ENCODE measurements at regions not wholly inside any gene's neighbourhood (a gene's known extent, or its start where the extent isn't known, plus 50 kb on each side); places are given as distances from the start of the nearest gene placed in this dataset.

GRCh38 chr2:145715601-145716000 is 1195.7 kb upstream of the ZEB2 start:
- no peak for ATAC-seq

GRCh38 chr2:145710303-145710702 is 1190.4 kb upstream of the ZEB2 start:
- TF ChIP-seq ZFP30 (CRISPR knock-in tag; IDR thresholded peaks at IDR 0.05) (no peak), ESRRG (CRISPR knock-in tag; IDR thresholded peaks at IDR 0.05) (no peak), ZNF565 (CRISPR knock-in tag; conservative IDR thresholded peaks at IDR 0.05; ENCODE audit: low read depth) (no peak), TSHZ2 (CRISPR knock-in tag; IDR thresholded peaks at IDR 0.05) (no peak)

More at GRCh38 chr2:145715601-145716000, 1195.7 kb upstream of the ZEB2 start:
- TF ChIP-seq POU6F1 (CRISPR knock-in tag; IDR thresholded peaks at IDR 0.05; ENCODE audit: borderline replicate concordance, low read depth) (no peak), ISL1 (CRISPR knock-in tag; IDR thresholded peaks at IDR 0.05) (peak; percentile 48; the same call in 1 of the 2 replicates)

GRCh38 chr2:145702305-145702704 is 1182.4 kb upstream of the ZEB2 start:
- no peak for TF ChIP-seq TOX (CRISPR knock-in tag; IDR thresholded peaks at IDR 0.05; ENCODE audit: borderline replicate concordance)
- no peak for ATAC-seq

More at GRCh38 chr2:145710303-145710702, 1190.4 kb upstream of the ZEB2 start:
- ATAC-seq: no peak

GRCh38 chr2:145692971-145693478 is 1173.1 kb upstream of the ZEB2 start:
- ATAC-seq: no peak
- no peak for TF ChIP-seq ZNF565 (CRISPR knock-in tag; conservative IDR thresholded peaks at IDR 0.05; ENCODE audit: low read depth)
- no peak for TF ChIP-seq PPARA (CRISPR knock-in tag; IDR thresholded peaks at IDR 0.05; ENCODE audit: borderline replicate concordance)
- TF ChIP-seq ZFP3 (CRISPR knock-in tag; IDR thresholded peaks at IDR 0.05): no peak
- TF ChIP-seq ZFP30 (CRISPR knock-in tag; IDR thresholded peaks at IDR 0.05): no peak
- no peak for TF ChIP-seq ESRRG (CRISPR knock-in tag; IDR thresholded peaks at IDR 0.05)
- no peak for TF ChIP-seq CREB5 (CRISPR knock-in tag; IDR thresholded peaks at IDR 0.05; ENCODE audit: low read depth)
- TF ChIP-seq CSDC2 (CRISPR knock-in tag; IDR thresholded peaks at IDR 0.05): no peak
- TF ChIP-seq ZC3H10 (CRISPR knock-in tag; IDR thresholded peaks at IDR 0.05): no peak
- TF ChIP-seq TCF4 (CRISPR knock-in tag; IDR thresholded peaks at IDR 0.05; ENCODE audit: borderline replicate concordance): no peak
- no peak for TF ChIP-seq ISL1 (CRISPR knock-in tag; IDR thresholded peaks at IDR 0.05)
- TF ChIP-seq ZNF8 (CRISPR knock-in tag; IDR thresholded peaks at IDR 0.05): no peak
- no peak for TF ChIP-seq OSR1 (CRISPR knock-in tag; IDR thresholded peaks at IDR 0.05)
- TF ChIP-seq BACH2 (CRISPR knock-in tag; IDR thresholded peaks at IDR 0.05; ENCODE audit: borderline replicate concordance): no peak
- TF ChIP-seq ZNF70 (CRISPR knock-in tag; IDR thresholded peaks at IDR 0.05): no peak
- no peak for TF ChIP-seq SNAI2 (CRISPR knock-in tag; IDR thresholded peaks at IDR 0.05)
- TF ChIP-seq POU6F1 (CRISPR knock-in tag; IDR thresholded peaks at IDR 0.05; ENCODE audit: borderline replicate concordance, low read depth): no peak

GRCh38 chr2:145691659-145692058 is 1171.7 kb upstream of the ZEB2 start:
- no peak for ATAC-seq
- TF ChIP-seq ISL1 (CRISPR knock-in tag; IDR thresholded peaks at IDR 0.05) (no peak), OSR1 (CRISPR knock-in tag; IDR thresholded peaks at IDR 0.05) (no peak), ZNF565 (CRISPR knock-in tag; conservative IDR thresholded peaks at IDR 0.05; ENCODE audit: low read depth) (no peak), CSRNP3 (CRISPR knock-in tag; IDR thresholded peaks at IDR 0.05) (no peak), TSHZ2 (CRISPR knock-in tag; IDR thresholded peaks at IDR 0.05) (no peak), ZNF8 (CRISPR knock-in tag; IDR thresholded peaks at IDR 0.05) (no peak), SNAI2 (CRISPR knock-in tag; IDR thresholded peaks at IDR 0.05) (no peak), ARNTL (CRISPR knock-in tag; IDR thresholded peaks at IDR 0.05; ENCODE audit: borderline replicate concordance, low read depth) (no peak), PPARA (CRISPR knock-in tag; IDR thresholded peaks at IDR 0.05; ENCODE audit: borderline replicate concordance) (no peak), CREB5 (CRISPR knock-in tag; IDR thresholded peaks at IDR 0.05; ENCODE audit: low read depth) (no peak), BACH2 (CRISPR knock-in tag; IDR thresholded peaks at IDR 0.05; ENCODE audit: borderline replicate concordance) (no peak), TOX (CRISPR knock-in tag; IDR thresholded peaks at IDR 0.05; ENCODE audit: borderline replicate concordance) (no peak)
